ENCODE measurements at regions not wholly inside any gene's neighbourhood (a gene's known extent, or its start where the extent isn't known, plus 50 kb on each side); places are given as distances from the start of the nearest gene placed in this dataset.

- in situ Hi-C loops (cut with HindIII; ENCODE audit: low pct_unique_long_range_greater_than_20kb, low sequenced_read_pairs): no loop called here
- no peak for DNase-seq (ENCODE audit: low read depth)
Observed at GRCh38 chr6:97842521-97842920, 559.5 kb upstream of the MMS22L start.

- in situ Hi-C loops (cut with HindIII; ENCODE audit: low pct_unique_long_range_greater_than_20kb, low sequenced_read_pairs): no loop called here
- DNase-seq (ENCODE audit: low read depth): no peak
Observed at GRCh38 chr6:97849390-97849789, 566.4 kb upstream of the MMS22L start.

GRCh38 chr6:97850458-97851212, 567.6 kb upstream of the MMS22L start:
- DNase-seq (ENCODE audit: low read depth): no peak
- in situ Hi-C loops (cut with HindIII; ENCODE audit: low pct_unique_long_range_greater_than_20kb, low sequenced_read_pairs): no loop called here

GRCh38 chr6:97863697-97864096, 580.7 kb upstream of the MMS22L start:
- in situ Hi-C loops (cut with HindIII; ENCODE audit: low pct_unique_long_range_greater_than_20kb, low sequenced_read_pairs): no loop called here
- no peak for DNase-seq (ENCODE audit: low read depth)

- in situ Hi-C loops (cut with HindIII; ENCODE audit: low pct_unique_long_range_greater_than_20kb, low sequenced_read_pairs): no loop called here
- no peak for DNase-seq (ENCODE audit: low read depth)
Observed at GRCh38 chr6:97864366-97864765, 581.4 kb upstream of the MMS22L start.

GRCh38 chr6:97864826-97865225, 581.8 kb upstream of the MMS22L start:
- in situ Hi-C loops (cut with HindIII; ENCODE audit: low pct_unique_long_range_greater_than_20kb, low sequenced_read_pairs): no loop called here
- no peak for DNase-seq (ENCODE audit: low read depth)

- no peak for DNase-seq (ENCODE audit: low read depth)
Observed at GRCh38 chr6:97865612-97866011, 582.6 kb upstream of the MMS22L start.

GRCh38 chr6:97866616-97867015, 583.6 kb upstream of the MMS22L start:
- in situ Hi-C loops (cut with HindIII; ENCODE audit: low pct_unique_long_range_greater_than_20kb, low sequenced_read_pairs): no loop called here

More at GRCh38 chr6:97865612-97866011, 582.6 kb upstream of the MMS22L start:
- in situ Hi-C loops (cut with HindIII; ENCODE audit: low pct_unique_long_range_greater_than_20kb, low sequenced_read_pairs): no loop called here

GRCh38 chr6:97867177-97867576, 584.2 kb upstream of the MMS22L start:
- in situ Hi-C loops (cut with HindIII; ENCODE audit: low pct_unique_long_range_greater_than_20kb, low sequenced_read_pairs): no loop called here
- DNase-seq (ENCODE audit: low read depth): no peak

More at GRCh38 chr6:97866616-97867015, 583.6 kb upstream of the MMS22L start:
- no peak for DNase-seq (ENCODE audit: low read depth)

- in situ Hi-C loops (cut with HindIII; ENCODE audit: low pct_unique_long_range_greater_than_20kb, low sequenced_read_pairs): no loop called here
- no peak for DNase-seq (ENCODE audit: low read depth)
Observed at GRCh38 chr6:97870273-97870672, 587.3 kb upstream of the MMS22L start.

GRCh38 chr6:97876711-97877110, 593.7 kb upstream of the MMS22L start:
- in situ Hi-C loops (cut with HindIII; ENCODE audit: low pct_unique_long_range_greater_than_20kb, low sequenced_read_pairs): no loop called here
- no peak for DNase-seq (ENCODE audit: low read depth)

- DNase-seq (ENCODE audit: low read depth): no peak
- in situ Hi-C loops (cut with HindIII; ENCODE audit: low pct_unique_long_range_greater_than_20kb, low sequenced_read_pairs): no loop called here
Observed at GRCh38 chr6:97882755-97883154, 599.7 kb upstream of the MMS22L start.

GRCh38 chr6:97885325-97885724, 602.3 kb upstream of the MMS22L start:
- in situ Hi-C loops (cut with HindIII; ENCODE audit: low pct_unique_long_range_greater_than_20kb, low sequenced_read_pairs): no loop called here
- no peak for DNase-seq (ENCODE audit: low read depth)

- in situ Hi-C loops (cut with HindIII; ENCODE audit: low pct_unique_long_range_greater_than_20kb, low sequenced_read_pairs): no loop called here
- no peak for DNase-seq (ENCODE audit: low read depth)
Observed at GRCh38 chr6:97885828-97886227, 602.8 kb upstream of the MMS22L start.

- in situ Hi-C loops (cut with HindIII; ENCODE audit: low pct_unique_long_range_greater_than_20kb, low sequenced_read_pairs): no loop called here
- no peak for DNase-seq (ENCODE audit: low read depth)
Observed at GRCh38 chr6:97901531-97901930, 618.5 kb upstream of the MMS22L start.

GRCh38 chr6:97909380-97909779, 626.4 kb upstream of the MMS22L start:
- in situ Hi-C loops (cut with HindIII; ENCODE audit: low pct_unique_long_range_greater_than_20kb, low sequenced_read_pairs): no loop called here
- DNase-seq (ENCODE audit: low read depth): no peak

- in situ Hi-C loops (cut with HindIII; ENCODE audit: low pct_unique_long_range_greater_than_20kb, low sequenced_read_pairs): no loop called here
- no peak for DNase-seq (ENCODE audit: low read depth)
Observed at GRCh38 chr6:97913721-97914120, 630.7 kb upstream of the MMS22L start.

- in situ Hi-C loops (cut with HindIII; ENCODE audit: low pct_unique_long_range_greater_than_20kb, low sequenced_read_pairs): no loop called here
- no peak for DNase-seq (ENCODE audit: low read depth)
Observed at GRCh38 chr6:97914912-97915311, 631.9 kb upstream of the MMS22L start.

GRCh38 chr6:97915537-97915936, 632.5 kb upstream of the MMS22L start:
- no peak for DNase-seq (ENCODE audit: low read depth)
- in situ Hi-C loops (cut with HindIII; ENCODE audit: low pct_unique_long_range_greater_than_20kb, low sequenced_read_pairs): no loop called here

GRCh38 chr6:97917369-97917768, 634.4 kb upstream of the MMS22L start:
- in situ Hi-C loops (cut with HindIII; ENCODE audit: low pct_unique_long_range_greater_than_20kb, low sequenced_read_pairs): no loop called here
- no peak for DNase-seq (ENCODE audit: low read depth)
